ENCODE measurements at regions not wholly inside any gene's neighbourhood (a gene's known extent, or its start where the extent isn't known, plus 50 kb on each side); places are given as distances from the start of the nearest gene placed in this dataset.

GRCh38 chr6:82000551-82000950 is 247.0 kb downstream of the IBTK start:
- Histone ChIP-seq H2BK15ac (ENCODE audit: low read depth, low read length) (no peak overlapping the region), H3K56ac (ENCODE audit: insufficient read length, low read depth, low read length) (no peak overlapping the region), H4K8ac (replicated peaks; ENCODE audit: insufficient read length, low read depth, low read length) (no peak overlapping the region), H2BK20ac (ENCODE audit: low read depth, low read length, poor library complexity, severe bottlenecking) (no peak overlapping the region), H3K79me1 (ENCODE audit: insufficient read depth, low read depth, low read length, poor library complexity, severe bottlenecking) (no peaks in the 10 kb centered on the region), H3K9ac (ENCODE audit: extremely low read depth, insufficient read length, low read length) (no peak overlapping the region), H4K5ac (ENCODE audit: insufficient read length, low read depth, low read length) (no peak overlapping the region), H3K4me2 (ENCODE audit: insufficient read depth, insufficient read length, low read length) (no peak overlapping the region), H3K23ac (ENCODE audit: insufficient read length, low read depth, low read length) (no peak overlapping the region), H3K4ac (ENCODE audit: low read depth, low read length) (no peak overlapping the region), H3K27me3 (ENCODE audit: insufficient read depth, low read length) (no peaks in the 10 kb centered on the region), H2AK5ac (ENCODE audit: insufficient read length, low read length) (no peak overlapping the region), H4K91ac (ENCODE audit: insufficient read length, low read depth, low read length) (no peak overlapping the region), H2BK5ac (ENCODE audit: insufficient read length, low read length) (no peak overlapping the region), H3T11ph (ENCODE audit: low read length) (no peak overlapping the region), H3K27ac (ENCODE audit: insufficient read length, low read depth, low read length) (no peak overlapping the region), H2AFZ (ENCODE audit: low read length) (no peak overlapping the region), H3K4me1 (ENCODE audit: insufficient read depth, low read length) (no peaks in the 10 kb centered on the region), H3K14ac (ENCODE audit: insufficient read depth, low read length) (no peak overlapping the region), H2BK120ac (ENCODE audit: low read depth, low read length, poor library complexity, severe bottlenecking) (no peak overlapping the region), H3K9me3 (ENCODE audit: control insufficient read depth, low read depth, low read length) (no peaks in the 10 kb centered on the region), H3K23me2 (ENCODE audit: insufficient read length, low read depth, low read length, poor library complexity, severe bottlenecking) (no peaks in the 10 kb centered on the region), H3K18ac (ENCODE audit: insufficient read length, low read depth, low read length) (no peak overlapping the region), H3K79me2 (ENCODE audit: insufficient read depth, low read length) (no peaks in the 10 kb centered on the region), H2BK12ac (ENCODE audit: insufficient read length, low read depth, low read length) (no peak overlapping the region), H4K20me1 (ENCODE audit: control insufficient read depth, insufficient read depth, insufficient read length) (no peaks in the 10 kb centered on the region)
- TF ChIP-seq CTCF (conservative IDR thresholded peaks at IDR 0.05): no peak
- DNase-seq: no peak
- peaks cover 18 to 23% of the 10 kb centered on the region in 2 experiments for H3K4me1 Mint-ChIP-seq
- H3K27ac Mint-ChIP-seq: peak overlapping the region in 1 of 3 experiments; percentile 6; a peak in 1 of 7 replicates
- peaks cover 1 to 2% of the 10 kb centered on the region in 2 experiments; a peak in 2 of 5 replicates for H3K9me3 Mint-ChIP-seq
- no peaks in the 10 kb centered on the region for H3K27me3 Mint-ChIP-seq (ENCODE audit: low read depth)
- H3K36me3 Mint-ChIP-seq (ENCODE audit: insufficient read depth in 1 of 3, low read depth in 3 of 3): peaks cover 0 to 6% (median 0%) of the 10 kb centered on the region in 3 experiments; a peak in 4 of 7 replicates
- no peak overlapping the region for H3K4me3 Mint-ChIP-seq

Measured in H9 (cell line).